ENCODE measurements at regions not wholly inside any gene's neighbourhood (a gene's known extent, or its start where the extent isn't known, plus 50 kb on each side); places are given as distances from the start of the nearest gene placed in this dataset.
"Not testable (repeated sequence)": the region's sequence is repeated elsewhere in the genome, so short reads cannot be mapped to it uniquely, and the experiment has no call there.

DNA sequence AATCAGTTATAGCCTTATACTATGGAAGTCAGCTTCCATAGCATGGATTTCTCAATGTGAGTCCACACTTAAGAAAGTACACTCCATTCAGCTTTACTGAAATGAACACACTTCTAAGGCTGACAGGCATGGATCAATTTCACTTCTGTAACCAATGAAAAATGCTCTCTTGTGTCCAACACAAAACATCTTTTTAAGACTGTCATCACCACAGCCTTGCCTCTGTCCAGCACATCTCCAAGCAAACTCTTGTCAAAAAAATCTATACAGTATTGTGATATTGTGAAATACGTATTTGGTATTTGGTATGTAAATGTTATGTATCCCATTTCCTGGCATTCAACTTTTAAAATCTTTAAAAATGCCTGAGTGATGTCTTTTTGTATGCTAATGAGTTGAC is 208.7 kb downstream of the RAP2B start:
- DNase-seq (ENCODE audit: low read depth in 2 of 2): no peak

DNA sequence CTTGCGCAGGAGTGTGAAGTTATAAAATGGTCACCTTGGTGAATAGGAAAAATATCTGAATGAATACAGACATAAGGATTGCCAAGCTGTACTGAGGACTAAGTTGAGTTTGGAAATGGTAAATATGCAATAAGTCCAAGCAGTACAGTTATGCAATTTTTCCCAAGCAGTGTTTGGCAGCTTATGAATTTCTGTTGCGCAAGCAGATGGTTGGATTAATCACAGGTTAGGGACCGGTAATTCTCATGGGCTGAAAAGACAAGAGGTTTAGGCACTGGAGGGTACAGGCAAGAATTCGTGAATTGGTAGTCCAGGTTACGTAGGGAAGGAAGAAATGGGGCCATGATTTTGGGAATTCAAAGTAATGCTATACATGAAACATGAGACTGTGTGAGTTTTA is 210.3 kb downstream of the RAP2B start:
- no peak for DNase-seq (ENCODE audit: low read depth in 2 of 2)

DNA sequence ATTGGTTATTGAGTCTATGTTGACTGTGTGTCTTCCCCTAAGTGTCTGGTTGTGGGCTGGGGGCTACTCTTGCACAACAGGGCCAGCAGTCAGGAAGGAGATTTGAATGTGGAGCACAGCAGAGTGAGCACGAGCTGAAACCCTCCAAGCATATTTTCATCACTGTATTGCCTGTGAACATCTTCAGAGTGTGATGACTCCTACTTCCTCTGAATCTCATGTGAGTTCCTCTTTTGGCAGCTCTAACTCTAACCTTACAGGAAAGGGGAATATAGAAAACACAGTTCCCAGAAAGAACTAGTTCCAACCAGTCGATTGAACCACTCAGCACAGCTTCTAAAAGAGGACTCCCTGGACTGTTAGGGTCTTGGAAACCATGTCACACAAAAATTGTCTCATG is 211.6 kb downstream of the RAP2B start:
- DNase-seq (ENCODE audit: low read depth in 2 of 2): no peak

DNA sequence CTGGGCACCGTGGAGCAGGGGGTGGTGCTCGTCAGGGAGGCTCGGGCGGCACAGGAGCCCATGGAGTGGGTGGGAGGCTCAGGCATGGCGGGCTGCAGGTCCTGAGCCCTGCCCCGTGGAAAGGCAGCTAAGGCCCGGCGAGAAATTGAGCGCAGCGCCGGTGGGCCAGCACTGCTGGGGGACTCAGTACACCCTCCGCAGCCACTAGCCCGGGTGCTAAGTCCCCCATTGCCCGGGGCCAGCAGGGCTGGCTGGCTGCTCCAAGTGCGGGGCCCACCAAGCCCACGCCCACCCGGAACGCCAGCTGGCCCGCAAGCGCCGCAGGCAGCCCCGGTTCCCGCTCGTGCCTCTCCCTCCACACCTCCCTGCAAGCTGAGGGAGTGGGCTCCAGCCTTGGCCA is 216.3 kb downstream of the RAP2B start:
- not testable (repeated sequence) for DNase-seq (ENCODE audit: low read depth in 2 of 2)

DNA sequence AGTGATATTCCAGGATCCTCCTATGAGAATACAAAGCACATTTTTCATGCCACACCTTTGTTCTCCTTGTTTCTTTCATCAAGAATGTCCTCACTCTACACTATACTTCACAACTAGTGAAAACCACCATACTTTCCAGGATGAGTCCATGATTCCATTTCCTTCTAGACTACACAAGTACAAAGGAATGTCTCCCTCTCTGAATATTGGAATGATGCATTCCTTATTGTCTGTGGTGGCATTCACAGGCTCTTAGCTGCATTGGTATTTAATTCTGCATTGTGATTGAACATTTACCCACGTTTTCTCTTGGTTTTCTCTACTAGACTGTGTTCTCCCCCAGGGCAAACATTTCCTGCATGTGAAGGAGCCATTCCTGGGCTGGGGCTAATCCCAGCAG is 217.5 kb downstream of the RAP2B start:
- DNase-seq (ENCODE audit: low read depth in 2 of 2): no peak

DNA sequence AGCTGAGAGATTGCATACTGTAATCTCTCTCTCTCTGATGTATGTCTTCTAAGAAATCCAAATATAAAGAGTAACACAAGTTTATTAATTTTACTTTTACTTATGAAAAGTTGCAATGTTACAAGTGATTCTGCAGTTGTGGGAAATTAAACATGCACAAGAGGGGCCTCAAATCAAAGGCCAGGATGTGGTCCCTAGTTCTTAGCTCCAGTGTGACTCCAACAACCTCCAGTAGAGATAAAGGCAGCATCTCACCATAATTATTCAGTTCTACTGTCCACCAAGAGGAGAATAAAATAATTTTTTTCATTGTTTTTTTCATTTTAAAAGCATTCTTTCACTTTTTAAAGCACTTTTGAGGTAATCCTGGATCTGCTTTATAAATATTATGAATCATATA is 223.3 kb downstream of the RAP2B start:
- DNase-seq (ENCODE audit: low read depth in 2 of 2): no peak

DNA sequence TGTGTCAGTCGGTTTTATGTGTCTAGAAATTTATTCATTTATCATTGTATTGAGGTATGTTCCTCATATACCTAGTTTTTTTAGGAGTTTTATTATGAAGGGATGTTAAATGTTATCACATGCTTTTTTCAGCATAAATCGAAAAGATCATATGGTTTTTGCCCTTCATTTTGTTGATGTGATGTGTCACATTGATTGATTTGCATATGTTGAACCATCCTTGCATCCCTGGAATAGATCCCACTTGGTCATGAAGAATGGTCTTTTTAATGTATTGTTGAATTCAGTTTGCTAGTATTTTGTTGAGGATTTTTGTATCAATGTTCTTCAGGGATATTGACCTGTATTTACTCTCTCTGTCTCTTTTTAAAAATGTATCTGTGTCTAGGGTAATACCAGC is 230.3 kb downstream of the RAP2B start:
- DNase-seq (ENCODE audit: low read depth in 2 of 2): no peak

DNA sequence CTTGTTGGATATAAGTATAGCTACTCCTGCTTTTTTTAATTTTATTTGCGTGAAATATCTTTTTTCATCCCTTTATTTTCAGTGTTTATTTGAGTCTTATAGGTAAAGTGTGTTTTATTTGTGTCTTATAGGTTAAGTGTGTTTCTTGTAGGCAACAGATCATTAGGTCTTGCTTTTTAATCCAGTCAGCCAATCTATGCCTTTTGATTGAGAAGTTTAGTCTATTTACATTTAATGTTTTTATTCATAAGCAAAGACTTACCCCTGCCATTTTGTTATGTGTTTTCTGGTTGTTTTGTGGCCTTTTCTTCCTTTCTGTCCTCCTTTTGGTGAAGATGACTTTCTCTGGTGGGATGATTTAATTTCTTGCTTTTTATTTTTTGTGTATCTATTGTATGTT is 232.0 kb downstream of the RAP2B start:
- no peak for DNase-seq (ENCODE audit: low read depth in 2 of 2)

DNA sequence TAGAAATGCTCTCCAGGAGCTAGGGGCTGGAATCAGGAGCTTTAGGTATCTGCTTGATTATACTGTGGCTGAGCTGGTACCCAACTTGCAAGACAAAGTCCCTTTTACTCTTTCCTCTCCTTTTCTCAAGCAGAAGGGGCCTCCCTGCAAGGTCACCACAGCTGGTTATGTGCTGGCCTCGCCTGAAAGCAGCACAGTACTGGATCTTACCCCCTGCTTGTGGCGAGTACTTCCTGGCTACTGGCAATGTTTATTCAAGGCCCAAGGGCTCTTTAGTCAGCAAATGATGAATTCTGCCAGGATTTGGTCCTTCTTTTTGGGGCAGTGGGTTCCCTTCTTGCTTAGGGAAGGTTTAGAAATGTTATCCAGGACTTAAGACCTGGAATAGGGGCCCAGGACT is 234.6 kb downstream of the RAP2B start:
- no peak for DNase-seq (ENCODE audit: low read depth in 2 of 2)

DNA sequence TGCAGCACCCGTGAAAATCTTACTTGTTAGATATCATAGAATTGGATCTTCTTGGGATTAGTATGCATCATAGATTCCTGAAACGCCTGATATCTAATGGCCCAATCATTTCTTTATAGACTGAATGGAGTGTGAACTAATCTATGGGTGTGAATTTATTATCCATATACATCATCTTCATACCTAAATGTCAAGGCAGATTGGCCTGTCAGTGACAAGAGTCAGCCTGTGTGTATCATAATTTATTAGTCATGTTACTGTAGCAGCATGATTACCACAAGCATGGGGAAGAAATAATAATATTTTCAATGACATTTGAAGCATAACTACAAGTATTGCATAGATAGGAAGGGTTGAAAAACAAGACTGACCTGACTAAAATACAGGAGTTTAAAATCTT is 235.8 kb downstream of the RAP2B start:
- no peak for DNase-seq (ENCODE audit: low read depth in 2 of 2)

DNA sequence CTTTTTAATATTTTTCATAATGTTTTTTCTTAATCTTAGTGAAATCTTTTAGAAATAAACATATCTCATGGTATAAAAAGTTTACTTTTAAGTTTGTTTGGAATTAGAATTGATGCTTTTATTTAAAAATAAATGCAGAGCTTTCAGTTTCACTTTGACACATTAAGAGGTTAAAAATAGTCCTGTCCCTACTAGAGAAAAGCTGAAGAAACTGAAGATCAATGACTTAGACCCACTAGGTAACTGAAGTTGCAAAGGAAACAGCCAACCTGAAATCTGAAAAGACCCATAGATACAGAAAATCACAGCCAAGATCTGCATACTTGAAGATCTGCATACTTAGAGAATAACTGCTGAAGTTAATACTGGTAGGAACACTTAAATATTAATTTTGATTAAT is 237.6 kb downstream of the RAP2B start:
- DNase-seq (ENCODE audit: low read depth in 2 of 2): no peak

DNA sequence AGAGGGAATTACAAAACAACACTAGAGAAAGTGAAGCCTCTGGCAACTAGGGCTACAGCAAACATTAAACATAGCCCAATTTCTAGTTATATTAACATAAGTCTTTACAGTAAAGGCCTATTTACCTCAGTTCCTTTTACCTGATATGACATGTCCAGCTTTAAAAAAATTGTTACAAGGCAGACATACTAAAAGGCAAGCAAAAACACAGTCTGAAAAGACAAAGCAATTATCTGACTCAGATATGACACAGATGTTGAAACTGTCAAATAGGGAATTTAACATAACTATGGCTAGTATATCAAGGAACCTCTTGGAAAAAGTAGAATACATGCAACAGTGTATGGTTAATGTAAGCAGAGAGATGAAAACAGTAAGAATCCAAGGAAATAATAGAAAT is 238.6 kb downstream of the RAP2B start:
- DNase-seq (ENCODE audit: low read depth in 2 of 2): no peak

DNA sequence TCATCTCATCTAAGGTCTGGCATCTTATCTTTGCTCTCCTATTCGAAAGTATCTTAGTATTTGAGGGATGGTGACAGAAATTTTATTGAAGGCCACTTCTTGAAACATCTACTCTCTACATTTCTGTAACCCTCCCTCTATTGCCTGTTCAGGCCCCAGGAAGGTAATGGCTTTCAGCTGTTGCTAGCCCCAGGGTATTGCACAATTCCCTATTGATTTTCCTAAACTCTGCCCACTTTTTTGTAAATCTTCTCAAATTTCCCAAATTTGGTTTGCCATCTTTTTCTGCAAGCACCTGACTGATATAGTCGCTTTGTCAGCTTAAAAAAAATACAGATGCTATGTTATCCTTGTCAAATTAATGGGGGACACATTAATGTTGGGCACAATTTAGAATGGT is 242.1 kb downstream of the RAP2B start:
- no peak for DNase-seq (ENCODE audit: low read depth in 2 of 2)

DNA sequence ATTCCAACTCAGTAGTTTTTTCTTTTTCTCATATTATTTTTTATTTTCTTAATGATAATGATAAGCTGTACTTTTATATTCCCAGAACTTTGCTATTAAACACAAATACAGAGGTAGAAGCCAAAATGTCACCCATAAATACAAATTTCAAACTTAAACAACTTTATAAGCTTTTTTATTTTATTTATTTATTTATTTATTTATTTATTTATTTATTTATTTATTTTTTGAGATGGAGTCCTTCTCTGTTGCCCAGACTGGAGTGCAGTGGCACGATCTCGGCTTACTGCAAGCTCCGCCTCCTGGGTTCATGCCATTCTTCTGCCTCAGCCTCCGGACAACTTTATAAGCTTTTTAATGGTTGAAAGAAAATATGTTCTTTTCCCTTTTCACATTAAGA is 243.3 kb downstream of the RAP2B start:
- not testable (repeated sequence) for DNase-seq (ENCODE audit: low read depth in 2 of 2)

DNA sequence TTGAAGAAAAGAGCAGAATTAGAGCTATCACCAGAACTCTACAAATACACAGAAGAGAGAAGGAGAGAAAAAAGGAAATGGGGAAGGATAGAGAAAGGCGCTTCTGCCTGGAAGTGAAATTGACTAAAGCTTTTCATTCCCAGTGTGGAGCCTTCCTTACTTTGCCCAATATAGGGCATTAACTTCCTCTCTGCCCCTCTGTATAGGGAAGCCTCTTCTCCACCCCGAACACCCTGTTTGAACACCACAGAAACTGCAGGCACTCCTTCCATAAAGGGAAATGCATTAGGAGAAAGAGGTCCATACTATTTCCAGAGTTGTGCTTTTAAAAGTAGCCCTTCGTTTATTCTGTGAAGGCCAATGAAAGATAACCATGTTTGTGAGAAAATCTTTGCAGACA is 248.5 kb downstream of the RAP2B start:
- DNase-seq (ENCODE audit: low read depth in 2 of 2): no peak

DNA sequence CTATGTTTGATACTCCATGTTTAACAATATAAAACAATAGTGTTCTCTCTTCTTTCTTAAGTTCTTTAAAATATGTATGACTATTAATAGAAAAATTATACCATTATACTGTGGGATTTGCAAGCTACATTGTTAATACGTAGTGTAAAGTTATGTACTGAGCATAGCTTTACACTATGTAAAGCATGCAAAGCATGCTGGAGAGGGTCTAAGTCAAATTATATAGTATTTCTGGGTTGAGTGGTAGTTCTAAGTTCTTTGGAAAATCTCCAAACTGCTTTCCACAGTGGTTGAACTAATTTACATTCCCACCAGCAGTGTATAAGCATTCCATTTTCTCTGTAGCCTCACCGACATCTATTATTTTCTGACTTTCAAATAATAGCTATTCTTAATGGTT is 253.0 kb downstream of the RAP2B start:
- no peak for DNase-seq (ENCODE audit: low read depth in 2 of 2)

DNA sequence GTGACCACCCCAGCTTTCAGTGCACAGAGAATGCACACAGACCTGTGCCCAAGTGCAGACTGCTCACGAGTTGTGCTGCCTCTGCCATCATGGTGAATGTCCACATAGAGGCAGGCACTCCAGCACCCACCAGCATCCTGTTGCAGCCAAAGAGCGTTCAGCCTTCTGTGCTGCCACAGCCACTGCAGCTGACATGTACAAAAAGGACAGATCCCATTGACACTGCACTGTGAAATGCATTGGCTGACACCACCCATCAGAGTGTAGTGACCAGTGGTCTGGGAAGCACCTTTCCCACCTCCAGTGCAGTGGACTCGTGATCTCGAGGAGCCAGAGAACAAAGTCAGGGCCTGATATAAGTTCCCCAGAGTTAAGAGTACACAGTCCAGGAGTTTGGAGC is 260.3 kb downstream of the RAP2B start:
- DNase-seq (ENCODE audit: low read depth in 2 of 2): no peak

DNA sequence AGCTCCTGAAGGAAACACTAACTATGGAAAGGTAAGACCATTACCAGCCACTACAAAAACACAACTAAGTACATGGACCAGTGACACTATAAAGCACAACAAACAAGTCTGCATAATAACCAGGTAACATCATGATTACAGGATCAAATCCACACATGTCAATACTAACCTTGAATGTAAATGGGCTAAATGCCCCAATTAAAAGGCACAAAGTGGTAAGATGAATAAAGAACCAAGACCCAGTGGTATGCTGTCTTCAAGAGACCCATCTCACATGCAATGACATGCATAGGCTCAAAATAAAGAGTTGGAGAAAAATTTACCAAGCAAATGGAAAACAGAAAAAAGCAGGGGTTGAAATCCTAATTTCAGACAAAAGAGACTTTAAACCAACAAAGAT is 261.8 kb downstream of the RAP2B start:
- DNase-seq (ENCODE audit: low read depth in 2 of 2): not testable (repeated sequence)

DNA sequence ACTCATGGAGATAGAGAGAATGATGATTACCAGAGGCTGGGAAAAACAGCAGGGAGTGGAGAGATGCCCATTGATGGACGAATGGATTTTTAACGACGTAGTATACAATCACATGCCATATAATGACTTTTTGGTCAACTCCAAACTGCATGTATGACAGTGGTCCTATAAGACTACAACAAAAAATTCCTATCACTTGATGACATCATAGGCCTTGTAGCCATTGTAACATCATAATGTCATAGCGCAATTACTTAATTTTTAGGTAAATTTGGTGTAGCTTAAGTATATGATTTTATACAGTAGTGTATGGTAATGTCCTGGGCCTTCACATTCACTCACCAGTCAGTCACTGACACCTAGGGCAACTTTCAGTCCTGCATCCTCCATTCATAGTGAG is 264.3 kb downstream of the RAP2B start:
- no peak for DNase-seq (ENCODE audit: low read depth in 2 of 2)

DNA sequence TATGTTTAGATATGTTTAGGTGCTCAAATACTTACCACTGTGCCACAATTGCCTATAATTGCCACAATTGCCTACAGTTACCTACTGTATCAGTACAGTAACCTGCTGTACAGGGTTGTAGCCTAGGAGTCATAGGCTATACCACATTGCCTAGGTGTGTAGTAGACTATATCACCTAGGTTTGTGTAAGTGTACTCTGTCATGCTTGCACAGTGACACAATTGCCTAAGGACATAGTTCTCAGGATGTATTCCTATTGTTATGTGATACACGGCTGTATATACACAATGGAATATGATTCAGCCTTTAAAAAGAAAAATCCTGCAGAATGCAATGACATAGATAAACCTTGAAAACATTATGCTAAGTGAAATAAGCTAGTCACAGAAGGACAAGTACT is 264.8 kb downstream of the RAP2B start:
- no peak for DNase-seq (ENCODE audit: low read depth in 2 of 2)

DNA sequence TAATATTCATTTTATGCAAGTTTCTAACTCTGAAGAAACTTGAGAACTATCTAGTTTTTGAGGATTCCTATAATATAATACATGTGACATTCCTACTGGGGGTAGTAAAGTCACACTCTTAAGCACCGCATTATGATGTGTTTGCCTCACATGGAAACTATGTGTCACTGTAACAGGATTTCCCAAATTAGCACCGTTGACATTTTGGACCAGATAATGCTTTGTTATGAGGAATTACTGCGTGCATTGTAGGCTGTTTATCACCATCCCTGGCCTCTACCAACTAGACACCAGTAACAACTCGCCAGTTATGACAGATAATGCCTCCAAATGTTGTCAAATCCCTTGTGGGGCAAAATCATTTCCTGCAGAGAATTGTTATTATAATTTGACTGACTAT is 267.8 kb downstream of the RAP2B start:
- no peak for DNase-seq (ENCODE audit: low read depth in 2 of 2)

DNA sequence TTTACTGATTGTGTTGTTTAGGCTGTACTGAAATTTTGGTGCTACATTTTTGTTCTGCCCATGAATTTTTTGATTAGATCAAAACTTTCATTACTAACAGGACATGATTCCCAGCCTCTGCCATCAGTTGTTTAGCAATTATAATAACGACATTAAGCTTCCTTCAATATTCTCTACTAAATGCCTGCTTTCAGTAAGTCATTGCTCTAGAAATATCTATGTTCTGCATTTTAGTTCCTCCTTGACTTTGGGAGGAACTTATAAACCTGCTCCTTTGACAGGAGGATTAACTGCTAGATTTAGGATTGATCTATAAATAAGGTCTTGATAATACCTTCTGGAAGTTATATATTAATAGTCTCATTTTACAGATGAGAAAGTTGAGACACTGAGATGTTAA is 269.1 kb downstream of the RAP2B start:
- DNase-seq (ENCODE audit: low read depth in 2 of 2): no peak

DNA sequence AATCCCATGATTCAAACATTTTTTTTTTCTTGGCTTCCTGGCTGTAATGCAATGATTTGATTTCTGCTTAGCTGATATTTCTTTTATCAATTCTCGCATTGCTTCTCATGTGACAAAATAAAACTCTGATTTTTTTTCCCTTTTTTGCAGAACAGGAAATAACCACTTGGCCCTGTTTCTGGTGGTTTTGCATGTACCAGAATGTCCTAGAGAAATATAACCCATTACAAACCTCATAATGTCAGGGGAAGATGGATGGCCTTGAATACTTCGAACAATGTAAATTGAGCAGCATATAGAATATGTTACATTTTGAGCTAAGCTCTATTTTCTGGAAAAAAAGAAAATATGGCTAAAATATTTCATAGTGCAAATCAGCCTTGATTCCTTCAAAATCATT is 275.6 kb downstream of the RAP2B start:
- no peak for DNase-seq (ENCODE audit: low read depth in 2 of 2)

DNA sequence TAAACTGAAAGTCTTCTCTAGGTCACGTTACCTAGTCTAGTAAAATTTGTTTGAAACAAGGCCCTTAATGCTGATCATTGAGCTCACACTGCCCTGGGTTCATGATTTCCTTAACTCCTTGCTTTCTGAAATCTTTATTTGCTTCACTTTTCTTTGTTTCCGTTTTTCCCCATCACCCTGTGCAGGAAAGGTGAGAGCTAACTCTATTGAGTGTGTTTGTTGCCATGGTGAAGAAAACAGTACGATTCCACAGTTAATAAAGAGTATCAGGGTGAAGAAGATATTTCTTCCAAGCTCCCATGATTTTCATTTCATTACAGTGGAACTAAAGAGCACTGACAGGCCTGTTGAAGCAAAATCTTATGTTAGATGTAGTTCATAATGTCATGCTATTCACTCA is 276.2 kb downstream of the RAP2B start:
- no peak for DNase-seq (ENCODE audit: low read depth in 2 of 2)

DNA sequence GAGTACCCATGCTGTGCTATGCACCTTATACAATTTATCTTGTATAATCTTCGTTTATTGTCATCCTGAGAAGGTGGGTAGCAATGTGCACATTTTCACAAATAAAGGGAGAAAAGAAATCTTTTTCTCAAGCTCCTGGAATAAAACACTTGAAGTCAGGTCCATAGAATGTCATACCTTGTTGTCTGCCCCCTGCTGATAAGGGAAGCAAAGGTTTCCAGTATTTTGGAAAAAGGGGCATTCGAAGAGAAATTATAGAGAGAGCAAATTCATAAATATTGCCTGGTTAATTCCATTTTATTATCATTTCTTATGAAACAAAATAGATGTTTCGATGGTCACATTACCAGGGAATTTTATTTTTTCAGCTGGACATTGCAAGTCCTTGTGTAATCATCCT is 277.8 kb downstream of the RAP2B start:
- no peak for DNase-seq (ENCODE audit: low read depth in 2 of 2)

Data from stimulated activated CD8-positive, alpha-beta memory T cell treated with anti-CD3 and anti-CD28 coated beads, Interleukin-7, amount 100 ng/mL, for 1 hour (primary cell).